Stimulated activated naive CD4-positive, alpha-beta T cell (primary cell): ENCODE measurements at regions not wholly inside any gene's neighbourhood (a gene's known extent, or its start where the extent isn't known, plus 50 kb on each side); places are given as distances from the start of the nearest gene placed in this dataset.

Experiments used
- DNase-seq, 6 experiments: peaks; one replicate each; lab custom pipeline; 2025; lab: John Stamatoyannopoulos, UW

DNA sequence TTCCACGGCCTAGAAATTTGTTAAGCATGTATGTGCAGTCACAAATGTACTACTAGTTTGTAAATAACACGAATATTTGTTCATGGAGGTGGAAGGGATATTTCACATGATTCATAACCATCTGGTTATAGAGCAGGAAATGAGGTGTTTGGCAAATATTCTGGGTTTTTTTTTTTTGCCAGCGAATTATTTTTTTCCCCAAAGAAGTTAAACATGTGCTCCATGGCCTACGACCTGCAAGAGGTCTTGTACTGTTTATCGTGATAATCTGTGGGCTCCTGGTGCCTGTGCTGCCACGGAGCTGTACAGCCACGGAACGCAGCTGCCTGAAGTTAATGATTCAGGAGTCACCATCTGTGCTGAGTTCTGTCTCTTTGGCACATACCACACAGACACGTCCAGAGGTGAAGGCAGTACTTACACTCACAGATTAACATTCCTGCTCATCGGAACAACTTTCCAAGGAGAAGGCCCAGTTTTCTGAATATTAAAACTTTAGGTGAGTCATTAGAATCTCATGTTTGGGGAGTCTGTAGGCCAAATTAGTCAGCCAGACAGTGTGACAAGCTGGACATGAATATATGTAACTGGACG lies 156.3 kb downstream of the TMX1 start:
- no peak for DNase-seq

DNA sequence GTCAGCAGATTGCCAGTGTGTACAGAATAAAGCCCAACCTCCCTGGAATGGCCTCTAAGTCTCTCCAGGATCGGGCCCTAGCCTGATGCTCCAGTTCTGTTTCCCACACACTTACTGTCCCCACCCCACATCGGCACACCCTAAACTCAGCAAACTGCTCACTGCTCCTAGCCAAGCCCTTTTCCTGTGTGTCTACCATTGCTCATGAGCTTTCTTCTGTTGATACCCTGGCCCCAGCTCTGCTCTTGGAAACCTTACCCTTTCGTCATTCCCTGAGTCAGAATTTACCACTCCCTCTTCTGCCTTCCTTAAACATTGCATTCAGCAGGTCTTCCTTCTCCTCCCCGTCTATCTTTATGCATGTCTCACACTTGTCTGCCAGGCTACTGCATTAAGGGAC lies 158.9 kb downstream of the TMX1 start:
- no peak for DNase-seq

DNA sequence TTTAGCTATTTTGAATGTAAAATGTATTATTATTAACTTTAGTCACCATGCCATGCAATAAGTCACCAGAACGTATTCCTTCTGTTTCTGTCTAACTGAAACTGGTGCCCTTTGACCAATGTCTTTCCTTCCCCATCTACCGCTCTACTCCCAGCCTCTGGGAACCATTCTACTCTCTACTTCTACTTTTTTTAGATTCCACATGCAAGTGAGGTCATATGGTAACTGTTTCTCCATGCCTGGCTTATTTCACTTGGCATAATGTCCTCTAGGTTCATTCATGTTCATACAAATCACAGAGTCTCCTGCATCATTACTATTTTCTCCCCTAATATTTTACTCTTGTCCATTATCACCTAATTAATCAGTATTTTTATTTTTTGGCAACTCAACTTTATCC lies 160.1 kb downstream of the TMX1 start:
- DNase-seq: no peak

DNA sequence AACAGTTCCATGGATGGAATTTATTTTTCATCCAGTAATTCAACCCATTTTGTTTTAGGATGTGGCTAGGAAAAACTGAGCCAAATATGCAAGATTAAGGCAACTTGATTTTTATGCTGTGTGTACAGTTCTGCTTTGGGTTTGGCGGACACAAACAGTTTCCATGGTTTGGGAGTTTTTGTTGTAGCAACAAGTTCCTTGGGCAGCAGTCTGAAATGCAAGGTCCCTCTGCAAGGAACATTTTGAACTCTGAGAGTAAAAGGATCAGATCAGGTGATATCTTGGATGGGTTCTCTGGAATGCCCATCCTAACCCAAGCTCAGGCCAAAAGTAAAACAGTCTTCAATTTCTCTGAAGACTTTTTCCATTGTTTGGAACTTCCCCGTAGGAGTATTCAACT lies 161.2 kb downstream of the TMX1 start:
- DNase-seq: no peak

DNA sequence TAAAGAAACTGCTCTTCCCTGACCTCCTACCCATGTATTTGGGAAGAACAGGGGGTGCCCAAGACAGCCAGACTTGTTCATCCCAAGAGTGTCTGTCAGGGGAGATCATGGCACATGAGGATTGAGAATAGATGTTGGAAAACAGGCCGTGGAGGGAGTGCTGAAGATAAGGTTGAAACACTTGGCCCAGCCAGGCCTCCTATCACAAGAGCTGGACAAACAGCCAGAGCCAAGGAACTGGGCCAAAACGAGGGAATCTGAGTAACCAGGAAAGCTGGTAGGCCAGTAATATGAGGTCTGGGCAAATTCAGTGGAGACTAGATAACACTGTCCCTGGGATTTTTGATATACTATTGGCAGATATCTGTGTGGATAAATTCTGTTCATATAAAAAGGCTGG lies 161.7 kb downstream of the TMX1 start:
- no peak for DNase-seq

DNA sequence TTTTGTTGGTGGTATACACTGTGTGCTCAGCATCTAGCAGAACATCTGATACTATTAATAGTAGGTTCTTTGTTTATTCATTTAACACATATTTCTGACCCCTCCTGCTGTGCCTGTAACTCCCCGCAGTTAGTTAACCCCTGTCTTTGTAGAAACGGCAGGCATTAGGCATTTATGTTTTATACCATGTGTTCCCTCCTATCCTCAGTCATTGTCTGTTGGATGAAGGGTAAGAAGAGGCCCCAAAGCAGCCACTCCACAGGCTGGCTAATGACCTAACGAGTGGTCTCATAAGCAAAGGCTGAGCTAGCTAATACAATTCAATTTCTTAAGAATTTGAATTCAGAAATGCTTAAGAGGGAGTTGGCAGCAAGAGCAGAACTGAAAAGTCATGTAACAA lies 170.8 kb downstream of the TMX1 start:
- no peak for DNase-seq

DNA sequence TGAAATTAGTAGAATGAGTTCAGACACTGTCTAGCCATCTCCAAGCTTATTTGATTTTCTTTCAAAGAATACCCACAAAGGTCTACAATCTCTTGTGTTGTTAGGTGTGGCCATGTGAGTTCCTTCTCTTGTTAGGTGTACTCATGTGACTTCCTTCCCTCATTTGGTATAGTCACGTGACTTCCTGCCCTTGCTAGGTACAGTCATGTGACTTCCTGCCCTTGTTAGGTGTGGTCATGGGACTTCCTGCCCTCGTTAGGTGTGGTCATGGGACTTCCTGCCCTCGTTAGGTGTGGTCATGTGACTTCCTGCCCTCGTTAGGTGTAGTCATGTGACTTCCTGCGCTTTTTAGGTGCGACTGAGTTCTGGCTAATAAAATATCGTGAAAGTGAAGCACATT lies 179.6 kb downstream of the TMX1 start:
- DNase-seq: peak; percentile 21 to 87 (median 74)

DNA sequence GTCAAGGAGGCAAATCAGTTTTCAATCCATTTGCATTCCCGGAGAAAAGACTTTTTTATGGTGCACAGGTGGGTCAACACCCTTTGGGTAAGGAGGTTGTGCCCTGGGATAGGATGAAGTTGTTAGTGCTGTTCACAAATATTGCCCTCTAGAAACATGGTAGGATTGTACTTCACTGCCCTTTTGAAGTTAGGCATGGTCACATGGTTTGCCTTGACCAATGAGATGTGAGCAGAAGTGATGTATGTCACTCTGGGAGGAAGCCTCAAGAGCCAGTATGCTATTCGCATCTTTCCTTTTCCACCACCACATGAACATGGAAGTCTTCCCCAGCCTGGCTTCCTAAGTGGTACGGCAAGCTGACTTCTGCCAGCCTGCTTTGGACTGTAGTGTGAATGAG lies 182.7 kb downstream of the TMX1 start:
- no peak for DNase-seq

GRCh38 chr14:51424041-51424440 lies 184.0 kb downstream of the TMX1 start:
- no peak for DNase-seq

GRCh38 chr14:51424561-51425251 lies 184.7 kb downstream of the TMX1 start:
- DNase-seq: no peak

DNA sequence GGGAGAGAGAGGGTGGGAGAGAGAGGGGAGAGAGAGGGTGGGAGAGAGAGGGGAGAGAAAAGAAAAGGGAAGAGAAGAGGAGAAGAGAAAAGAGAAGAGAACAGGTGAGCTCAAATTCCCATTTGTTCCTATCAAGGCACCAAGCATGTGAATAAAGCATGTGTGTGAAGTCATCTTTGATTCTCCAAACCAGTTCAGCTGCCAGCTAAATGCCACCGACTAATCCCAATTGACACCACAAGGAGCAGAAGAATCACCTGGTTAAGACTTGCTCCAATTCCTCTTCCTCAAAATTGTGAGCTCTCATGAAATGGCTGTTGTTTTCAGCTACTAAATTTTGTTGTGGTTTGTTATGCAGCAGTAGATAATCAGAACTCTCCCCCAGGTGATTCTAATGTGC lies 188.9 kb downstream of the TMX1 start:
- no peak for DNase-seq

GRCh38 chr14:51430079-51430478 lies 190.0 kb downstream of the TMX1 start:
- DNase-seq: no peak

GRCh38 chr14:51430633-51431032 lies 190.6 kb downstream of the TMX1 start:
- DNase-seq: no peak

- no peak for DNase-seq
These were observed 191.1 kb downstream of the TMX1 start for GRCh38 chr14:51431033-51431709.

DNA sequence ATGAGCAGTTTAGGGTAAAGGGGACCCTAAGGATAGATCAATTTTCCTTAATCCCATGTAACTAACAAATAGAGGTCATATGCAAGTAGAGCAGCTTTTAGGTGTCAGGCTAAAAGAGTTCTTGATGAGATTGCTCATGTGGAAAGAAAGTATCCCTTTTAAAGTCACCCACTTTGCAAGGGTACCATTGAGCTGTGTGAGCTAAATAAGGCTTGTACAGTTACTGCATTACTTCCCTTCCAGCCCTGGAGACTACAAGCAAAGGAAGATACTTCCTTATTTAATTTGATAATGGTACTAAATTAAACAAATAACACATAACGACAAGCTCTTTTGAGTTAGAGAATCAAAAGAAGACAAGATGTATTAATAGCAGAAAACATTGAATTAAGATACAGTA lies 191.7 kb downstream of the TMX1 start:
- no peak for DNase-seq

DNA sequence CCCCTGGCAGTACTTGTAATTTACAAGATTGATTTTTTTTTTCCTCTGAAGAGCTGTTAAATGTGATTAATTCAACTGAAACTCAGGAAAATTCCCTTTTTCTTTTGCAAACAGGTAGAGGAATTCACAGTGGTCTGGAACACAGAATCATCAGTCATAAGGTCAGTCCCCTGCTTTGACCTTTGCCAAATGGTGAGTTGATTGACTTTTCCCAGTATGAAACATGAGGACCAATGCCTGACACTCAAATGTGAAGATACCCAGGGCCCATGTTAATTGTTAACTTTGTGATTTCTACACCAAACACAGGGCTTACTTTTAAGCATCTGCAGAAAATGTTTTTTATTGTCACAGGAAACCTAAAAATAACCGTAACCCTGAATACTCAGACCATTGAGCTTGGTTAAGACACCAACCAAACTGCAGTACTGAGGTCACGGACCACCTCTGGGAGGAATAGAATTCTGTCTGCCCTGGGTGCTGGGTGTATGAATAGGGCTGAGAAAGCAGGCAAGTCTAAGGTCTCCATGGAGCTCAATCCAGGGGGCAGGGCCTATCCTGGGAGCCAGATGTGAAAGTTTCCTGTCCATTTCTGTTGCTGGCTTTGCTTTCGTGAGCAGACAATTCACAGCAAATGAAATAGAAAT lies 192.4 kb downstream of the TMX1 start:
- DNase-seq: no peak

GRCh38 chr14:51436630-51437029 lies 196.6 kb downstream of the TMX1 start:
- DNase-seq: no peak

DNA sequence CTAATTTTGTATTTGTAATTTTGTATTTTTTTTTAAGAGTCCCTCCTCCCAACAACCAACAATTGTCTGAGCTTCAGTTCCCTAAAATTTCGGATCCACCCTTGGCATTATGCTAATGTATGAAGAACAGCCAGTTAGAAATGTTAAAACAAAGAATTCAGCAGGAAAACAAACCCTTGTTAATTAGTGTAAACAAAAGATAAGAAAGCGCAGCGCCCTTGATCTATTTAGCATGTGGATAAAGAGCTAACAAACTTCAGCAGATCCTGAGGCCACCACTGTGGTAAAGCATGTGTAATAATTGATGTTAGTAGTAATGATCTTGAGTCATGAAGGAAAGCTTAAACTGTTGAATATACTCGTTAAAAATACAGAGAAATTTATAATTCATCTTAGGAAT lies 199.8 kb downstream of the TMX1 start:
- no peak for DNase-seq

GRCh38 chr14:51441001-51441400 lies 201.0 kb downstream of the TMX1 start:
- DNase-seq: no peak

DNA sequence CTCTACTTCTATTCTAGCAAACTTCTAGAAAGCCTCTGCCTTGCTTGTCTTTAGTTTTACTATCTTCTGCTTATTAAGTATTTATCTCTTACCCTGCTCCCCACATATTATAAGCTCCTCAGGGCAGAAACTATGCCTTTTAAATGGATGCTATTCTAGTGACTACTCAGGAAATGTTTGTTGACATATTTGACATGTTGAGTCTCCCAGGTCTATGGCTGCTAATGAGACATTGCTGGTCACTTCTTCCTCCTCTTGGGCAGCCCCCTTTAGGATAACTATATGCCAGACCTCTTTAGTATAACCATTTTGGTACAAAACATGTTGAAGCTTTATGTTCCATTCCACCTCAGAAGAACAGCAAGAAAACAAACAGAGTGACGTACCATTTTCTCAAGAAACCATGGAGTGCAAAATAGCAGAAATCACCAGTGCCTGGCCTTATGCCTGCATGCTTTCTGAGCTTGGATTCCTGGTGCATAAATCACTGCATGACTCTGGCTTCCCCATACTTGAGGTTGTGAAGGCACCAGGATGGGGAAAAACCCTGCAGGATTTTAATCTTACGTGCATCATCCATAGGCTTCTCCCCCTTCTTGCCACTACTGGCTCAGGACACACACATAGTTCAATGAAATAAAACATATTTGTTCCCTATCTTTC lies 202.6 kb downstream of the TMX1 start:
- no peak for DNase-seq

- DNase-seq: no peak
These were observed 203.4 kb downstream of the TMX1 start for GRCh38 chr14:51443195-51444018.
